Activated B cell treated with CpG ODN at 0.5 μM for 24 hours (primary cell): ENCODE measurements at regions not wholly inside any gene's neighbourhood (a gene's known extent, or its start where the extent isn't known, plus 50 kb on each side); places are given as distances from the start of the nearest gene placed in this dataset.
"Not testable (repeated sequence)": the region's sequence is repeated elsewhere in the genome, so short reads cannot be mapped to it uniquely, and the experiment has no call there.

Source experiments
- ATAC-seq: fragments of 200-7000 bp; cut with Tn5 transposase; one replicate; pipeline ENCODE4 v1.10.0; 2021; ENCODE audit warnings: low read depth, mild to moderate bottlenecking, moderate library complexity
- CTCF ChIA-PET: fragments of 350-600 bp; sonication (Branson Sonifier 250); formaldehyde crosslinking; loops from one replicate; lab custom pipeline; 2021; ENCODE audit warnings: antibody characterized with exemption; lab: Charles Lee
- POLR2A ChIA-PET: fragments of 350-600 bp; sonication (Branson Sonifier 250); formaldehyde crosslinking; loops from one replicate; lab custom pipeline; 2021; ENCODE audit warnings: antibody characterized with exemption; lab: Charles Lee
- DNase-seq: peaks from one replicate; pipeline ENCODE4 v3.0.0; 2022
- H3K27ac Mint-ChIP-seq: one replicate; pipeline ENCODE4 v1.8.0; 2020; ENCODE audit warnings: mixed read lengths
- H3K27me3 Mint-ChIP-seq: one replicate; pipeline ENCODE4 v1.8.0; 2021; ENCODE audit warnings: mixed read lengths
- H3K36me3 Mint-ChIP-seq: one replicate; pipeline ENCODE4 v1.8.0; 2021; ENCODE audit warnings: low read depth, mixed read lengths
- H3K4me1 Mint-ChIP-seq: one replicate; pipeline ENCODE4 v1.8.0; 2021; ENCODE audit warnings: mixed read lengths
- H3K4me3 Mint-ChIP-seq: one replicate; pipeline ENCODE4 v1.8.0; 2020; ENCODE audit warnings: mild to moderate bottlenecking, mixed read lengths
- H3K9me3 Mint-ChIP-seq: one replicate; pipeline ENCODE4 v1.8.0; 2020; ENCODE audit warnings: mixed read lengths
- CTCF ChIP-seq: fragments of 200-600 bp; IDR thresholded peaks from one replicate; pipeline ENCODE4 v1.8.0; 2022; ENCODE audit warnings: antibody characterized with exemption, mild to moderate bottlenecking
- intact Hi-C: fragments of 100-400 bp; cut with micrococcal nuclease; formaldehyde crosslinking; loops from one replicate; pipeline ENCODE4 v1.15.1; 2024

GRCh38 chr1:220942278-220942677 lies 63.0 kb downstream of the HLX start:
- intact Hi-C loops, result loop anchor here (5.0 kb wide), 1 partner anchor 35 kb away; no protein-coding TSS in a partner anchor
- Mint-ChIP-seq H3K9me3 (no peaks in the 10 kb centered on the region), H3K27me3 (peaks cover 2% of the 10 kb centered on the region), H3K4me1 (peaks cover 8% of the 10 kb centered on the region), H3K27ac (no peak overlapping the region), H3K4me3 (no peak overlapping the region), H3K36me3 (no peaks in the 10 kb centered on the region)
- ATAC-seq, result no peak
- CTCF ChIA-PET, result no interaction called here
- POLR2A ChIA-PET, result no interaction called here
- DNase-seq, result no peak
- no peak for TF ChIP-seq CTCF

- intact Hi-C loops, result loop anchor here (5.0 kb wide), 1 partner anchor 34 kb away; no protein-coding TSS in a partner anchor
- H3K4me3 Mint-ChIP-seq, H3K9me3 Mint-ChIP-seq, H3K27me3 Mint-ChIP-seq, H3K27ac Mint-ChIP-seq, ATAC-seq, H3K36me3 Mint-ChIP-seq, POLR2A ChIA-PET, CTCF ChIA-PET, H3K4me1 Mint-ChIP-seq, DNase-seq: not testable (repeated sequence)
Measured at GRCh38 chr1:220942914-220943313, 63.7 kb downstream of the HLX start.

GRCh38 chr1:220943319-220943996 lies 64.2 kb downstream of the HLX start:
- Mint-ChIP-seq H3K27me3 (peaks cover 2% of the 10 kb centered on the region), H3K27ac (no peak overlapping the region), H3K9me3 (peaks cover 2% of the 10 kb centered on the region), H3K4me3 (no peak overlapping the region), H3K36me3 (no peaks in the 10 kb centered on the region), H3K4me1 (peaks cover 8% of the 10 kb centered on the region)
- intact Hi-C loops, result loop anchor here (5.0 kb wide), 1 partner anchor 34 kb away; no protein-coding TSS in a partner anchor
- POLR2A ChIA-PET, result no interaction called here
- CTCF ChIA-PET, result no interaction called here
- no peak for TF ChIP-seq CTCF
- DNase-seq (no peak), ATAC-seq (no peak)

GRCh38 chr1:220950576-220950975 lies 71.3 kb downstream of the HLX start:
- ATAC-seq (no peak), DNase-seq (no peak)
- Mint-ChIP-seq H3K9me3 (peaks cover 7% of the 10 kb centered on the region), H3K4me1 (no peaks in the 10 kb centered on the region), H3K27me3 (peaks cover under 1% of the 10 kb centered on the region), H3K36me3 (peaks cover 1% of the 10 kb centered on the region), H3K4me3 (no peak overlapping the region), H3K27ac (no peak overlapping the region)
- CTCF ChIA-PET, result no interaction called here
- TF ChIP-seq CTCF, result no peak
- POLR2A ChIA-PET, result no interaction called here
- intact Hi-C loops, result no loop called here

GRCh38 chr1:220952961-220953643 lies 73.9 kb downstream of the HLX start:
- Mint-ChIP-seq H3K9me3 (peaks cover 6% of the 10 kb centered on the region), H3K4me1 (no peaks in the 10 kb centered on the region), H3K4me3 (no peak overlapping the region), H3K27me3 (no peaks in the 10 kb centered on the region), H3K27ac (no peak overlapping the region), H3K36me3 (peaks cover 1% of the 10 kb centered on the region)
- intact Hi-C loops, result no loop called here
- no peak for ATAC-seq
- CTCF ChIA-PET, result no interaction called here
- POLR2A ChIA-PET, result no interaction called here
- no peak for DNase-seq
- TF ChIP-seq CTCF, result no peak
